Upper lobe of right lung (tissue), 1 donor: ENCODE measurements at regions not wholly inside any gene's neighbourhood (a gene's known extent, or its start where the extent isn't known, plus 50 kb on each side); places are given as distances from the start of the nearest gene placed in this dataset.
"Not testable (repeated sequence)": the region's sequence is repeated elsewhere in the genome, so short reads cannot be mapped to it uniquely, and the experiment has no call there.

ENCODE experiments used
- ATAC-seq: fragments of 200-7000 bp; cut with Tn5 transposase; one replicate; pipeline ENCODE4 v1.9.1; 2020; ENCODE audit warnings: mild to moderate bottlenecking, moderate library complexity
- DNase-seq: peaks from one replicate; pipeline ENCODE4 v3.0.0-alpha.2; 2020
- H3K27ac ChIP-seq: fragments of 200-600 bp; one replicate; pipeline ENCODE4 v1.8.0; 2022
- H3K27me3 ChIP-seq: fragments of 200-600 bp; one replicate; pipeline ENCODE4 v1.8.0; 2022; ENCODE audit warnings: mild to moderate bottlenecking
- H3K36me3 ChIP-seq: fragments of 200-600 bp; one replicate; pipeline ENCODE4 v1.8.0; 2022
- H3K4me1 ChIP-seq: fragments of 200-600 bp; one replicate; pipeline ENCODE4 v1.8.0; 2022
- H3K4me3 ChIP-seq: fragments of 200-600 bp; one replicate; pipeline ENCODE4 v1.8.0; 2022; ENCODE audit warnings: mild to moderate bottlenecking
- H3K9me3 ChIP-seq: fragments of 200-600 bp; one replicate; pipeline ENCODE4 v1.8.0; 2022
- intact Hi-C: fragments of 100-400 bp; cut with DNase I; formaldehyde crosslinking; loops from one replicate; pipeline ENCODE4 v1.11.0; 2022
- TF ChIP-seq, protein P1 (sequence below): fragments of 200-600 bp; IDR thresholded peaks from one replicate; pipeline ENCODE4 v1.8.0; 2022; ENCODE audit warnings: antibody characterized with exemption
- donor health status: DM: no; HTN: yes; CAD: no; lungs with severe emphysema.

DNA sequence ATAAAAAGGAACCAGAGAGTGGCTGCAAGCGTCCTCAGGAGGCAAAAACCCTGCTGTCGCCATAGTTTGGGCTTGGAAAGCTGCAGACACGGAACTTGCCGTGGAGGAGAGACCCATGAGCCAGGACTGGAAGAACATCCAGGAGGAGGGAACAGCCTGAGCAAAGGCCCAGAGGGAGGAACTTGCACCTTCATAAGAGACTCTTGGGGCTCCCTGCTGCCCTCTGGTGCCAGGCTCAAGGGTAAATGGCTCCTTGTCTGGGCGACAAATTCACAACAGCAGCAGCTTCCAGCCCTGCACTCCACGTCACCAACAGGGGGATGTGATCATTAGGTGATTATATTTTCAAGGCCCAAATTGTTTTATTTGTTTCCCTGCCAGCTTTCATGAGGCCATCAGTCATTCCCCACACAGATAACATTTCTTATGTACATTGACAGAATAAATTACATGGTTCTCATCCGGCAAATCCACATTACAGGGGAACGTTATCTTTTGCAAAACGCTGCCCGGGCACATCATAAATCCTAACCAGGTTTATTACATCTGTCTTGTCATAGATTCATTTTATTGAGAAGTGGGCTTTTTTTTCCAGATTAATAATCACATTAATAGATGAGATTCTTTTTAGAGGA, 143.0 kb upstream of the GRIK3 start:
- ATAC-seq: peak; percentile 61
- no peak for DNase-seq
- intact Hi-C loops: no loop called here
- Histone ChIP-seq H3K36me3 (no peaks in the 10 kb centered on the region), H3K4me1 (no peaks in the 10 kb centered on the region), H3K27me3 (peaks cover 30% of the 10 kb centered on the region), H3K9me3 (peaks cover 1% of the 10 kb centered on the region), H3K27ac (no peak overlapping the region), H3K4me3 (no peak overlapping the region)
- TF ChIP-seq, protein P1, sequence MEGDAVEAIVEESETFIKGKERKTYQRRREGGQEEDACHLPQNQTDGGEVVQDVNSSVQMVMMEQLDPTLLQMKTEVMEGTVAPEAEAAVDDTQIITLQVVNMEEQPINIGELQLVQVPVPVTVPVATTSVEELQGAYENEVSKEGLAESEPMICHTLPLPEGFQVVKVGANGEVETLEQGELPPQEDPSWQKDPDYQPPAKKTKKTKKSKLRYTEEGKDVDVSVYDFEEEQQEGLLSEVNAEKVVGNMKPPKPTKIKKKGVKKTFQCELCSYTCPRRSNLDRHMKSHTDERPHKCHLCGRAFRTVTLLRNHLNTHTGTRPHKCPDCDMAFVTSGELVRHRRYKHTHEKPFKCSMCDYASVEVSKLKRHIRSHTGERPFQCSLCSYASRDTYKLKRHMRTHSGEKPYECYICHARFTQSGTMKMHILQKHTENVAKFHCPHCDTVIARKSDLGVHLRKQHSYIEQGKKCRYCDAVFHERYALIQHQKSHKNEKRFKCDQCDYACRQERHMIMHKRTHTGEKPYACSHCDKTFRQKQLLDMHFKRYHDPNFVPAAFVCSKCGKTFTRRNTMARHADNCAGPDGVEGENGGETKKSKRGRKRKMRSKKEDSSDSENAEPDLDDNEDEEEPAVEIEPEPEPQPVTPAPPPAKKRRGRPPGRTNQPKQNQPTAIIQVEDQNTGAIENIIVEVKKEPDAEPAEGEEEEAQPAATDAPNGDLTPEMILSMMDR: peak; percentile 37

DNA sequence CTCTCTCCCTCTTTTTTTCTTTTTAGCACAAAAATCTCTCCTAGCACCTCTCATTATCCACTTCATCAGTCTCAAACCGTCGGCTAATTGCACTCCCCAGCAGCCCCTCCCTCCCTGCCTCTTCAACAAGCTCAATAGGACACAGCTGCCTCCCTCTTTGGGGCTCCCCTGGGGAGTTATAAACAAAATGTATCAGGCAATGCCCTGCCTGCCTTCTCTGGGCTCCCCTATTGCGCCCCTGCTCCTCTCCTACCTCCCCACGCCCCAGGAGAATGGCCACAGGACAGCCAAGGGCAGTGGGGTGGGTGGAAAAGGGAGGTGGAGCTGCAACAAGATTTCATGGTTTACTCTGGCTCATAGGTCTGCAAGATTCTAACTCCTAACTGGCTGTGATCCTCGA, 147.1 kb upstream of the GRIK3 start:
- no peaks in the 10 kb centered on the region for H3K4me1 ChIP-seq
- H3K27me3 ChIP-seq: peaks cover 22% of the 10 kb centered on the region
- no peak overlapping the region for H3K4me3 ChIP-seq
- TF ChIP-seq, protein P1: no peak
- DNase-seq (no peak), ATAC-seq (no peak)
- peaks cover 3% of the 10 kb centered on the region for H3K9me3 ChIP-seq
- H3K27ac ChIP-seq: no peak overlapping the region
- intact Hi-C loops: no loop called here
- no peaks in the 10 kb centered on the region for H3K36me3 ChIP-seq

DNA sequence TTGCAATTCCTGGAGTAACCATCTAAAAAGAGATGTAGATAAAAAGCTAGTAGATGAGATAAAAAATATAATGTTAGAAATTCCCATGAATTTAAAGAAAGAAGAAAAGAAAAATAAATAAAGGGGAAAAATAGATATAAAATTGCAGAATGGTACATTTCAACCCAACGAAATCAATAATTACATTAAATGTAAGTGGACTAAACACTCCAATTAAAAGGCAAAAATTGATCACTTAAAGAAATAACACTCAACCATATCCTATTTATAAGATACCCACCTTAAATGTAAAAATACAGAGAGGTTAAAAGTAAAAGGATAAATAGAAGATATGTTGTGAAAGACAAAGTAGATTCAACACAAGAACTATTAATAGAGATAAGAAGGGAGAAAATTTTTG, 150.5 kb upstream of the GRIK3 start:
- Histone ChIP-seq H3K27me3 (peaks cover 22% of the 10 kb centered on the region), H3K4me1 (no peaks in the 10 kb centered on the region), H3K4me3 (no peak overlapping the region), H3K27ac (no peak overlapping the region), H3K9me3 (peaks cover 3% of the 10 kb centered on the region), H3K36me3 (no peaks in the 10 kb centered on the region)
- no peak for DNase-seq
- no peak for ATAC-seq
- TF ChIP-seq, protein P1: no peak
- intact Hi-C loops: no loop called here

DNA sequence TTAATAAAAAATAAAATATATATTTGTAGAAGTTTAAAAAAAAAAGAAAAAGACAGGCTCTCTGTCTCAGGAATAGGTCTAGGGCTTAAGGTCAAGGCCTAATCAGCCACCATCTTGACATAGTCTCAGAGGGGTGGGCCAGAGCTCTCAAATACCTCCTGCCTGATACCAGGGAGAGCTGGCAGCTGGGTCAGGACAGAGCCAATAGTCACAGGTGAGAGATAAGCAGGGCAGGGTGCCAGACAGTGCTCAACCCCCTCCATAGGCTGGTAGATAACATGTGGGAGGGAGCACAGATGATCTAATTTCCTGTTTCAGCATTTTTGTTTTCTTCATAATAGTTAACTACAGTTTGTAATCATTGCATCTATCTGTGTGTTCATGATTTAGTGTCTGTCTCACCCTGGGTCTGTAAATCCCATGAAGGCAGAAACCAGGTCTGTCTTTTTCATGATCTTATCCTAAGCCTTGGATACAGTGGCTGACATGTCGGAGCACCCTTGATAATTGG, 152.0 kb upstream of the GRIK3 start:
- intact Hi-C loops: no loop called here
- no peaks in the 10 kb centered on the region for H3K36me3 ChIP-seq
- no peaks in the 10 kb centered on the region for H3K4me1 ChIP-seq
- ATAC-seq (no peak), DNase-seq (no peak)
- H3K27ac ChIP-seq: no peak overlapping the region
- H3K9me3 ChIP-seq: peaks cover 3% of the 10 kb centered on the region
- H3K27me3 ChIP-seq: peaks cover 8% of the 10 kb centered on the region
- TF ChIP-seq, protein P1: no peak
- H3K4me3 ChIP-seq: no peak overlapping the region

DNA sequence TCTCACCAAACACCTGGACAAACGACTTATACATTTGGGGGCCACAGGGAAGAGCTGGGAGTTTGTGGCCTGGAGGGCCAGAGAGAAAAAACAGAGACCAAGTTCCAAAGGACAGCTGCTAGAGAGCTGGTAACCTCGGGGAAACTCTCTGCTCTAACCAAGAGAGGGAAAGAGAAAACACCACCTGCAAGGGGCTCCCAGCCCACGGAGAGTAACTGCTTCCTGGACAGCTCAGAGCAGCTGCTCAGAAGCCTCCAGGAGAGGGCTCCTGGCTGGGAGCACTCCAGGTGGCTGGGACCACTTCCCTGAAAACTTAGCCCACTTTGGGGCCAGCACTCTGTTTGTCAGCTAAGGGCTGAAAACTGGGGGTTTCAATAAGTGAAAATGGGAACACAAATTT, 154.8 kb upstream of the GRIK3 start:
- Histone ChIP-seq H3K4me3 (no peak overlapping the region), H3K27me3 (no peaks in the 10 kb centered on the region), H3K9me3 (peaks cover 6% of the 10 kb centered on the region), H3K27ac (no peak overlapping the region), H3K36me3 (no peaks in the 10 kb centered on the region), H3K4me1 (no peaks in the 10 kb centered on the region)
- no peak for ATAC-seq
- TF ChIP-seq, protein P1: no peak
- DNase-seq: no peak
- intact Hi-C loops: no loop called here

DNA sequence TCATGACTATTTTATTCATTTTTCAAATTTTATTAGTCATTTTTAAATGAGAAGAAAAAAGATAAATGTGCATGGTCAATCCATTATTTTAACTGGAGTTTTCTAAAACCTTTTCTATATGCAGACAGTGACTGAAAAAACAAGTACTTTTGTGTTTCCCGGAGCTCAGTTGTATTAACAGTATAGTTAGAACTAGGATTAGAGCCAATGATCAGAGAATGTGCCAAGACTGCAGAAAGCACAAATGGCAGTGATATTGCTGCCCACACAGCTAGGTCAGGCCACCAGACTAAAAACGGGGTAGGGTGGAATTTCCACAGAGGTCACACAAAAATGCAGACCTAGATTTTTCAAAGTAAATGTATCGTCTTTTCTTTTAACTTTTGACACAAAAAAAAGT, 163.1 kb upstream of the GRIK3 start:
- intact Hi-C loops: no loop called here
- ATAC-seq (no peak), DNase-seq (no peak)
- TF ChIP-seq, protein P1: no peak
- H3K4me1 ChIP-seq: no peaks in the 10 kb centered on the region
- H3K4me3 ChIP-seq: no peak overlapping the region
- no peak overlapping the region for H3K27ac ChIP-seq
- no peaks in the 10 kb centered on the region for H3K36me3 ChIP-seq
- H3K27me3 ChIP-seq: peaks cover 6% of the 10 kb centered on the region
- H3K9me3 ChIP-seq: peaks cover 6% of the 10 kb centered on the region

DNA sequence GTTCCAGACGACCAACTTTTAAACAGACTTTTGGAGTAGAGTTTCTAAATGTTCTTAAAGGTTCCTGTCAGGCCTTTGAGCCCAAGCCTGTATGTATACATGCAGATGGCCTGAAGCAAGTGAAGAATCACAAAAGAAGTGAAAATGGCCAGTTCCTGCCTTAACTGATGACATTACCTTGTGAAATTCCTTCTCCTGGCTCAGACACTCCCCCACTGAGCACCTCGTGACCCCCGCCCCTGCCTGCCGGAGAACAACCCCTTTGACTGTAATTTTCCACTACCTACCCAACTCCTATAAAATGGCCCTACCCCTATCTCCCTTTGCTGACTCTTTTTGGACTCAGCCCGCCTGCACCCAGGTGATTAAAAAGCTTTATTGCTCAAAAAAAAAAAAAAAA, 180.0 kb upstream of the GRIK3 start:
- ATAC-seq, H3K4me3 ChIP-seq, H3K36me3 ChIP-seq, H3K27ac ChIP-seq, H3K27me3 ChIP-seq, intact Hi-C loops, DNase-seq, H3K9me3 ChIP-seq, H3K4me1 ChIP-seq: not testable (repeated sequence)
